GM12864 (cell line): ENCODE measurements at regions not wholly inside any gene's neighbourhood (a gene's known extent, or its start where the extent isn't known, plus 50 kb on each side); places are given as distances from the start of the nearest gene placed in this dataset.

ENCODE experiments used
- DNase-seq: peaks from one replicate; pipeline ENCODE4 v3.0.0-alpha.2; 2011; ENCODE audit warnings: low read depth
- H3K4me3 ChIP-seq: 2 replicates; pipeline ENCODE4 v1.5.1; 2011; ENCODE audit warnings: mild to moderate bottlenecking, low read depth, low read length, control low read depth
- TF ChIP-seq, protein P1 (sequence below): IDR thresholded peaks from 2 replicates; pipeline ENCODE4 v1.5.1; 2011; ENCODE audit warnings: low read depth, mild to moderate bottlenecking, moderate library complexity, low read length, control low read depth, inconsistent platforms; ENCODE audit errors: missing control alignments

DNA sequence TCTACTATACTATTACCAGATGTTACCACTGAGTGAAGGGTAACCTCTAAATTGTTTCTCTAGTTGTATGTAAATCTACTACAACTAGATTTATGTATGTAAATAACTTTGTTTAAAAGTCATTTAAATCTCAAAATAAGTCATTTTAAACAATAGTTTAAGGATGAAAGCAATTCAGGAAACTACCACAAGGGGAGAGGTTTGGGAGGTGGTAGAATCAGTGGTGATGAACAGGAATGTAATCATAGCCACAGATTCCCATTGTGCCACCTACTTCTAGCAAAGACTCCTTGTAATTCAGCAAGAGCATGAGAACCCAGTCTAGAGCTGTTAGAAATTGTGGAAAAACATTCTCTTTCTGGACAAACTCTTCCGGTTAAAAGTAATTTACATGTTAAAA is 234.6 kb downstream of the SLC7A11 start:
- no peak overlapping the region for H3K4me3 ChIP-seq
- DNase-seq, result no peak
- TF ChIP-seq, protein P1, sequence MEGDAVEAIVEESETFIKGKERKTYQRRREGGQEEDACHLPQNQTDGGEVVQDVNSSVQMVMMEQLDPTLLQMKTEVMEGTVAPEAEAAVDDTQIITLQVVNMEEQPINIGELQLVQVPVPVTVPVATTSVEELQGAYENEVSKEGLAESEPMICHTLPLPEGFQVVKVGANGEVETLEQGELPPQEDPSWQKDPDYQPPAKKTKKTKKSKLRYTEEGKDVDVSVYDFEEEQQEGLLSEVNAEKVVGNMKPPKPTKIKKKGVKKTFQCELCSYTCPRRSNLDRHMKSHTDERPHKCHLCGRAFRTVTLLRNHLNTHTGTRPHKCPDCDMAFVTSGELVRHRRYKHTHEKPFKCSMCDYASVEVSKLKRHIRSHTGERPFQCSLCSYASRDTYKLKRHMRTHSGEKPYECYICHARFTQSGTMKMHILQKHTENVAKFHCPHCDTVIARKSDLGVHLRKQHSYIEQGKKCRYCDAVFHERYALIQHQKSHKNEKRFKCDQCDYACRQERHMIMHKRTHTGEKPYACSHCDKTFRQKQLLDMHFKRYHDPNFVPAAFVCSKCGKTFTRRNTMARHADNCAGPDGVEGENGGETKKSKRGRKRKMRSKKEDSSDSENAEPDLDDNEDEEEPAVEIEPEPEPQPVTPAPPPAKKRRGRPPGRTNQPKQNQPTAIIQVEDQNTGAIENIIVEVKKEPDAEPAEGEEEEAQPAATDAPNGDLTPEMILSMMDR, result peak; percentile 35

DNA sequence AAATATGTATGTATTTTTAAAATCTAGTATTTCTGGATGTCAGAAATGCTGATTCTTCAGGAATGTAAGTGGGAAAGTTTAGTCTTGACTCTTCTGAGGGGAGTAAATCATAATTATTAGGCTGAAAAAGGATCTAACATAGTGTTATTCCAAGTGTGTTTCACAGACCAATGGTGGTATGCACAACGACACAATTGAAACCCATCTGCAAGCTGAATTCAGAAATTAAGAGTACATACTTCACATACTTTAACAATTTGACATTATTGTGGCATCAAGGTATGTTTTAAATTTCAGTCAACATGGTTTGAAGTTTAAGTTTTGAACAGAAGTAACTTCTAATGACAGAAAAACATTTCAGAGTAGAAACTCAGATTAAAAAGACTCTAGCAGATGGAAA is 236.7 kb downstream of the SLC7A11 start:
- DNase-seq, result no peak
- TF ChIP-seq, protein P1, result no peak
- no peak overlapping the region for H3K4me3 ChIP-seq

DNA sequence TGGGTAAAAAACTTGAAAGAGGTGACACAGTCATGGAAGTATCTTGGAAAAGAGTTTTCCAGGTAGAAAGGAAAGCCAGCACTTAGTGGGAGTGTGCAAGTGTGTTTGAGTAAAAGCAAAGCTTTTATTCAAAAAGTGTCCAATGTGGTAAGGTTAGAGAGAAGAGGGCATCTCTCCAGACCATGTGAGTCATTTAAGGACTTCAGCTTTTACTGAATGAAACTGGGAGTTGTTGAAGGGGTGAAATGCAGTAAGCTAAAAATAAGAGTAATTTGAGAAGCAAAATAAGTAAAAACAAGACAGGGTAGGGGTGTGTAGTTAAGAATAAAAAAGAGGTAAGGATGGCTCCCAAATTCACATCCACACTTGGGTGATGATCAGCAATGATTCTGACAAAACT is 238.9 kb downstream of the SLC7A11 start:
- DNase-seq, result peak; percentile 8
- TF ChIP-seq, protein P1, result no peak

DNA sequence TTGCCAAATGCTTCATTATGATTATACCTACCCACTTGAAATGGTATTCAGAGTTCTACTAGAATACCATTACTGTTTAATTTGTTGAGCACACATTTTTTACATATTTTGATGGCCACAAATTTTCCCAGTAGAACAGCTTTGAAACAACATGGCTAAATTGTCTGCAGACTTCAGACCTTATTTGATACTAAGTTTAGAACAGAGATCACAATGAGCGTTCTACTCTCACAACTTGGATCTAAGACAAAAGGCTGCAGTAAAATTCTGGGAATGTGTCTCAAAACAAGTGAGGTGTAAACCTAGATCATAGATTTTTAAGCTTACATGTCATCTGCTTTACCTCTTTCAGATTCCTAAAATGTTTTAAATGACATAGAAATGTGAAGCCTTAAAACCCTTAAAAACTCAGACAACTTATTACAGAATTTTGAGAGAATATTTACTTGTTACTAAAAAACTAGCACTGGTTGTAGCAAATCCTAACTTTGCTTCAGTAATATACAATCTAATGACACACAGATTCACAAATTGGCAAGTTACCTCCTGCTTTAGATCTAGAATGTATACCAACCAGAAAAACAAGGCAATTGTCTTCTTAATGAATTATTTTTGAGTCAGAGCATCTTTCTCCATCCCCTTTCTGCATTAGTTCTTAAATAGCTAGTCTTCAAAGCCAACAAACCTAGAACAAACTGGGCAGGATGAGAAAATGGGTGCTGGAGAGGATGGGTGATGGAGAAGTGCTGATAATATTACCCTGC is 243.3 kb downstream of the SLC7A11 start:
- DNase-seq, result no peak
- TF ChIP-seq, protein P1, result no peak
- no peak overlapping the region for H3K4me3 ChIP-seq

More for the DNA sequence above, 238.9 kb downstream of the SLC7A11 start:
- H3K4me3 ChIP-seq, result no peak overlapping the region

DNA sequence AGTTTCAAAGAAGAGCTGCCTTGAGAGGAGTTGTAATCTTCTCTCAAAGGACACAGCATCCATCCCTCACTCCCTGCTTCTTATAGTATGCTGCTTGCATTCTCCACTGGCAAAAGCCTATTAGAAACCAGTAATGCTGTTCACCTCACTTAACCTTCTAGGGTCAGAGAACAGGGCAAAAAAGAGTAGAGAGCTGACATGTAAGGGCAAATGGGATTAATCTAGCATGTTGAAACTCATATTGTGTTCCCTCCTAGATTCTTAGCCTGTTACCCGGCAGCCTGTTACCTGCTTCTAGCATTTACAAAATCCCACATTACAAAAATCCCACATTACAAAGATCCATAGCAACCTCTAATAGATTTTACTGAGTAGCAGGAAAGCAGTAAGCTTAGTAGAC is 244.7 kb downstream of the SLC7A11 start:
- no peak for DNase-seq
- TF ChIP-seq, protein P1, result no peak
- no peak overlapping the region for H3K4me3 ChIP-seq

- H3K4me3 ChIP-seq, result no peak overlapping the region
- no peak for DNase-seq
- TF ChIP-seq, protein P1, result no peak
Observed at GRCh38 chr4:137994853-137995252, 247.3 kb downstream of the SLC7A11 start.

GRCh38 chr4:137993232-137993631 is 248.9 kb downstream of the SLC7A11 start:
- TF ChIP-seq, protein P1, result no peak
- DNase-seq, result no peak
- no peak overlapping the region for H3K4me3 ChIP-seq
